ENCODE measurements at regions not wholly inside any gene's neighbourhood (a gene's known extent, or its start where the extent isn't known, plus 50 kb on each side); places are given as distances from the start of the nearest gene placed in this dataset.

DNA sequence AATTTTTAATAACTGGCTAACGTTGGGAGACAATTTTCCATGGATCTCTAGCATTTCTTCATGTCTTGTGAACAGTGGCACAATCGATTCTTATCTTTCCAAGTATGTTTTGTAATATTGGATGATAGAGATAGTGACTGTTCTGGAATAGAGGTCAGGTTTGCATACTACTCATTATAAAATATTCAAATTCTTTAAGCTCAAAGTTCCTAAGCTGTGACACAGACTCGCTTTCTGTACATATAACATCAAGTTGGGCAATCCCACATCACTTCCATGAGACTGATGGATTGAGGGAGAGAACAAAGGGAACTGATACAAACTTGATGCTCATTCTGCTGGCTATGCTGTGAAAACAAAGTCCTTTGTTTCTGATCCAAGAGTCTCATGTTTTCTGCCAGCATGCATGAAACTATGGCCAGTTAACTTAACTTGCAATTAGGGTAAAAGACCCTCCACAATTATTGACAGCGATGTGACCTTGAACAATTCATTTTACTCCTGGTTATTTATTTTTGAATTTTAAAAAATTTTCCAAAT, 392.4 kb downstream of the TTLL7 start:
- intact Hi-C loops (cut with DNase I): no loop called here
- DNase-seq: no peak

DNA sequence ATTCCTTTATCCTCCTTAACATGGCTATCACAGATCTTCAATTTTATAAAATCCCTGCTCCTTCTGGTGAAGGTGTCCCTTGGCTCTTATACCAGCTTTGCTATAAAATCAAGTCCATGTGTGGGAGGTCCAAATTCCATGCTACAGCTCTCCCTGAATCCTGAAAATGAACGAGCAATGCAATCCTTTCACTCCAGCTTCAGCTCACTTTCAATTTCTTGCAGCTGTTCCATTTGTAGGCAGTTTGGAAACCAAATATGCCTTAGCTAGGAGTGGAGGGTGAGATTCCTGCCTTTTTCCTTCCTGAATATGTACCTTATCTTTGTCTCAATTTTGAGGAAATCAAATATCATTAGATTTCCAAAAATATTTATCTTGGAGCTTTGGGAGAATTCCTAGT, 402.6 kb downstream of the TTLL7 start:
- intact Hi-C loops (cut with DNase I): no loop called here
- DNase-seq: no peak

DNA sequence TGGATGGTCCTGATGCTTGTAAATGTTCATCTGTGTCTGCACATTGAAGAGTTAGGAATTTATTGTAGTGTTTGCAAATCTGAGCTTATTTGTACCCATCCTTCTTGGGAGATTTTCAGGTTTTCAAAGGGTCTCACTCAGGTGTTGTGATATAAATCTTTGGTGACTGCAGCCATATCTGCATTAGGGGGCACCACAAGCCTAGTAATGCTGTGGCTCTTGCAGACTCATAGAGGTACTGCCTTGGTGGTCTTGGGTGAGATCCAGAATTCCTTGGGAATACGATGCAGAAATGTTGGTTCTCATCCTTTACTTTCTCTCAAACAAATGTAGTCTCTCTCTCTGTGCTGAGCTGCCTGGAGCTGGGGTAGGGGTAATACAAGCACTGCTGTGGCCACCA, 405.9 kb downstream of the TTLL7 start:
- intact Hi-C loops (cut with DNase I): no loop called here
- DNase-seq: no peak

DNA sequence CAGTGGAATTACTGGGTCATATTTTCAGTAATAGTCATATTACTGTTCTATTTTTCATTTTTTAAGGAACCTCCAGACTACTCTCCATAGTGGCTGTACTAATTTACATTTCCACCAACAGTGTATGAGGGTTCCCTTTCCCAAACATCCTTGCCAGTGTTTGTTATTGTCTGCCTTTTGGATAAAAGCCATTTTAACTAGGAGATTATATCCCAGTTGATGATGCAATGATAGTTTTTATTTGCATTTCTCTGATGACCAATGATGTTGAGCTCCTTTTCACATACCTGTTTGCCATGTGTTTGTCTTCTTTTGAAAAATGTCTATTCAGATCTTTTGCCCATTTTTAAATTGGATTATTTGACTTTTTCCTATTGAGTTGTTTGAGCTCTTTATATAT, 410.8 kb downstream of the TTLL7 start:
- DNase-seq: no peak
- intact Hi-C loops (cut with DNase I): no loop called here

DNA sequence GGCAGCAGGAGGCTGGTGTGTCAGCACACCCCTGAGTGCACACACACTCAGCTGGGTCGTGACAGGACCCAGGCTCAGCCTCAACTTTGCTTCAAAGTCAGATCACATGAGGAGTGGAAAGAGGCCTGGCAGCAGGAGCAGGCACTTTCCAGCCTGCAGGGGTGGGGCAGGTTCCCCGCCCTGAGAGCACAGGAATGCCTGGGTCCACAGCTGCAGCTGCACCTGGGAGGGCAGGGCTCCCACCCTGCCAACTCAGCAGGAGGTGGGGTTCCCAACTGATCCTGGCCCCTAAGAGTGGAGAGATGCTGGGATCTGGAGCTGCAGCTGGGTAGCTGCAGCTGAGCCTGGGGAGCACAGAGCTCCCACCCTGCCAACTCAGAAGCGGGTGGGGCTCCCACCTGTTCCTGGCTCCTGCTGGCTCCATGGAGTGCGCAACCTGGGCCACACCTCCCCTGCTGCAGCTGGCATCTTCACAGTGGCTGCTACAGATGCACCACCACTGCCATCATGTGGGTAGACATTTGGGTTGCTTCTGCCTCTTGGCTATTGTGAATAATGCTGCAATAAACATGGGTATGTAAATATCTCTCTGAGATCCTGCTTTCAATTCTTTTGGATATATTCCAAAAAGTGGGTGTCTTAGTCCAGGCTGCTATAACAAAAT, 415.4 kb downstream of the TTLL7 start:
- peak in 6 of 10 donors; percentile 11 to 79 (median 48) for DNase-seq
- intact Hi-C loops (cut with DNase I): no loop called here

DNA sequence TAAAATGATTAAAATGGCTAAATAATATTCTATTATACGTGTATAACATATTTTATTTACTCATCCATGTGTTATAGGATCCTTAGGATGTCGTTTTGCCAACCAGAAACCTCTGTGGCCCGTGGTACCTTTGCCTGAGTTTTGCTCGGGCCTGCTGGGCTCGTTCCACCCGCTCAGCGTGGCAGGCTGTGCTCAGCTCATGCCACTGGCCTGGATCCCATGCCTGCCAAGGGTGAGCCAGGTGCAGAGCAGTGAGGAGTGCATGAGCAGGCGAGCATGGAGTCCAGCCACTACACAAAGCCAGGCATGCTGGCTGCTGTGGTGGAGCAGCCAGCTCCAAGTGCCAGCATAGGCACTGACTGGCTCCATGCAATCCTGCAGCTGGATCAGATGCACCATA, 417.2 kb downstream of the TTLL7 start:
- intact Hi-C loops (cut with DNase I): no loop called here

DNA sequence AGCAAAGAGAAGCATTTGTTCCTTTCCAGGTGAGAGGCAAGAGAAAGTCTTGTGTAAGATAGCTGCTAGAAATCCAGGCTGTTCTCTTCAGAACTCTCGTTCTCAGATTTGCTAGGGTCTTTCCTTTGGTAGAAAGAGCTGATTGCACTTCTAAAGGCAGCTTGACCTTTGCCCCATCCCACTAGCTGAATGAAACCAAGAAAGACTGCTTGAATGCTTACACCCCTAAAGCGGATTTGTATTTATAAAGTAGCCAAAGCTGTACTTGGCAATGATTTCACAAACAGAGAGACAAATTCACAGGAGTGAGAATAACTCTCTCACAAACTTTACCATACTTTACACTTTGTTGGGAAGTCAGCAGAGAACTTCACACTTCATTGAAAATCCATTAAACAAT, 424.1 kb downstream of the TTLL7 start:
- DNase-seq: no peak
- intact Hi-C loops (cut with DNase I): no loop called here

More for the DNA sequence above, 417.2 kb downstream of the TTLL7 start:
- DNase-seq: peak in 1 of 10 donors; percentile 75

DNA sequence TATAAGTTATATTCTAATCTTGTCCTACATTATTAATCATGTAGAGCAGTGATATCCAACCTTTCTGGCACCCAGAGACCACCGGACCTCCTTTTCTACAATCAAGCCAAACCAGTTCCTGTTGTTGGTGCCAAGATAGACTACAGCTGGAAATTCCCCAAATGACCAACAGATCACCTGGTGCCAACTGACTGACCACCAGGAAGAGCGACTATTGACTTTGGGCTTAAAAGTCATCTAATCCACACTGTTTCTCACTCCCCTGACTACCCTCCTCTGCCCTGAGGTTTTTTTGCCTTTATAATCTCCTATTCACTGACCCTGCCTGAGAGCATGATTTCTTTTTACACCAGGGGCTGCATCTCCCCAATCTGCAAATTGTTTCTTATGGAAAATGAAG, 425.2 kb downstream of the TTLL7 start:
- intact Hi-C loops (cut with DNase I): no loop called here

DNA sequence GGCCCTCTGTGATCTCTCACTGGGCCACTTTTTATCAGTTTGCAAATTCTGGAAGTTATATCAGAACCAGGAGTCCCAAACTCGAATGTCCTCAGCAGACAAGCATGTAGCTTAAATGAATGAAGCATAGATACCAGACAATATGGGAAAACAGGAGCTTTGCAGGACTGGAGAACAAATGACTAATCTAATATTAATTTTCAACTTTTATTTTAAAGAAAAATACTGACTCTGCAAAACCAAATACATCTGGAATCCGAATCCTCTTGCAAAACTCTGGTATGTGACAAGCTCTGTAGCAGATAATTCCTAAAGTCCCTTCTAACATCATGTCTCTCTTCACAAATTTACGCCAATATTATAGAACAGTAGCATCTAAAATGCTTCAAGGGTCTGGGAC, 427.4 kb downstream of the TTLL7 start:
- DNase-seq: no peak
- intact Hi-C loops (cut with DNase I): no loop called here

More for the DNA sequence above, 425.2 kb downstream of the TTLL7 start:
- no peak for DNase-seq

DNA sequence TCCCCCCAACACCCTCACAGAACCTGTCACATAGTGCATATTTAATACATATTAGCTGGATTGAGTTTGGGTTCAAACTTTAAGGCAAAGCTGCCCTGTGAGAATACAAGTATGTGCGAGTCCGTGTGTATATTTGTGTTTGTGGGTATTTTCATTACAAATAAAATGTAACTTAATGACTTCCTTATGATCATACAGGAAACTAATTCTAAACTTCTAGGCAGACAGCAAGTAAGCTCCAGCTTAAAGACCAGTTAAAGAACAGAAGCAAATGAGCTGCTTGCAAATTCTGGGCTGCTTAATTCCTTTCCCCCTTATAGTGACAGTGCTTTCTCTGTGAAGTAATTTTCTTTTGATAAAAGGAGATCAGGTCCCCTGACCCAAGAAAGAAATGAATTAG, 437.6 kb downstream of the TTLL7 start:
- no peak for DNase-seq

DNA sequence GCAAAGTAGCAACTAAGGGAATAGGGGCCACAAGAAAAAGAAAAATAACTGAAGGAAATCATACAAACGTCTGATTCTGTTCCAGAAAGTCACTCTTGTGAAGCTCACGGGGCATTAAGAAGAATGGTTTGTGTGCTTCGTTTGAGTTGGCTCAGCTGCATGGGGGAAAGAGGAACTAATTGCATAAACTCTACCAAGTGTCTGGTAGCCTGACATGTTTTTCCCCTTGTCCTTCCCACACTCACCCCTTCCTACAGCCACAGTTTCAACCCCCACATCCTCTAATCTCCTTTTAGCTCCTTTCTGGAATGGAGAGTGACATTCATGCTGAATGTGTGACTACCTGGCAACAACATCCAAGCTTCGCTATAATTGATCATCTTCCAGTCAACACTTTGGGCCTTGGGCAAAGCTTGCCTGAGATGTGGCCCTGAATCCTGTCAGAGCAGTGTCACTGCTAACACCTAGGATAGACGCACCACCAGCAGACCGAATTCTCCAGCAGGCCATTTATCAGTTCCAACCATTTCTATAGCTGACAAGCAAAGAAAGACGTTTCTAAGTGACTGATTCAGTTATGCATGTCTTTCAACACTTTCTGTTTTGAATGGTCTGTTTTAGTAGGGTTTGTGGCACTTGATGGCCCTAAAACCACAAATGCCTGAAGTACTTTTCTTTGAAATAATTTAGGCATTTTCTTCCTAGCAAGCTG, 439.6 kb downstream of the TTLL7 start:
- intact Hi-C loops (cut with DNase I): no loop called here

More for the DNA sequence above, 437.6 kb downstream of the TTLL7 start:
- intact Hi-C loops (cut with DNase I): no loop called here

DNA sequence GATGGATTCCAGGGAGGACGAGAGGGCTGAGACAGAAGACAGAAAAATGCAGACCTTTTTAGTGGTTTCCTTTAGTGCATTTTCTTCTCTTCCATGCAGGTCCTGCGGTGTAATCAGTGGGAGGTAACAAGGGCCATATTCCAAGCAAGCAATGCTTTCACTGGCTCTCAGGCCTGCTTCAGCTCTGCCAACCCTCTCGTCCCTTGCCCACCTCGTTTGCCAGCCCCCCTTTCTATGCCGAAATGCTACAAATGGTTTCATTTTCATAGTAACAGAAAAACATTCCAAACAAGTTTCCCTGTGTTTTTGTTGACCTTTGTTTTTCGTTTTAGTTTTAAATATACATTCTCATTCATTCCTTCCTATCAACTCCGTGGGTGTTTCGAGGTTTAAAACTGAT, 443.1 kb downstream of the TTLL7 start:
- intact Hi-C loops (cut with DNase I): no loop called here
- DNase-seq: no peak

More for the DNA sequence above, 439.6 kb downstream of the TTLL7 start:
- DNase-seq: no peak

DNA sequence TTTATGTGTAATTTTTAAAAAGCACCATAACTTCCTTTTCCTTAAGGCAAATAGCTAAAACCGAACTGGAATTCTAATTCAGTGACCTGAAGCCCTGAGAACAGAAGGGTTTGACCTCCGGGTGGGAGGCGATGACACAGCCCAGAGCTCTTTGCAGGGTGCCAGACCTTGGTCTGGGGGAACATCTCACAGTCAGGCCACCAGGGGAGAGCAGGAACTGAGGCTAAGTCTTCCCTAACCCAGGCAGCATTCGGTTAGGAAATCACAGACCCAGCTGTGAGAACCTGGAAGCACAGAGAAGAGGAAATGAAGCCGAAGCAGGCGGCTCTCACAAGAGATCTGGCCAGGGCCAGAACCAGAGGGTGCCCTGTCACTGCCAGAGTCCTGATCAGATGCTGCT, 444.8 kb downstream of the TTLL7 start:
- peak in 1 of 10 donors; percentile 47 for DNase-seq
- intact Hi-C loops (cut with DNase I): no loop called here

DNA sequence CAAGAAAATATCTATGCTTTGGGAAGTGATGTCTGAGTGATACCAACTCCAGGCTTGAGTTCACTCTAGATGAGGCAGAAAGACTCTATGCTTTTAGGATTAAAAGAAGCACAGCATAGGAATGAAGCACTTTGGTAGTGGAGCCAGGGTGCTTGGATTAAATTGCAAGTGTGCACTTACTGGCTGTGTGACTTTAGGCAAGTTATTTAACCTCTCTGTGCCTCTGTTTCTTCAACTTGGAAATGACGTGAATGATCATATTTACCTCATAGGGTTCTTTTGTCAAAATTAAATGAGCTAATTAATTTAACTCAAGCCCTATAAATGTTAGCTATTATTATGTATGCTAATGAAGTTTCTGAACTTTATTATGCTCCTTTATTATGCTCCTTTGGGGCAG, 446.1 kb downstream of the TTLL7 start:
- DNase-seq: no peak
- intact Hi-C loops (cut with DNase I): no loop called here

DNA sequence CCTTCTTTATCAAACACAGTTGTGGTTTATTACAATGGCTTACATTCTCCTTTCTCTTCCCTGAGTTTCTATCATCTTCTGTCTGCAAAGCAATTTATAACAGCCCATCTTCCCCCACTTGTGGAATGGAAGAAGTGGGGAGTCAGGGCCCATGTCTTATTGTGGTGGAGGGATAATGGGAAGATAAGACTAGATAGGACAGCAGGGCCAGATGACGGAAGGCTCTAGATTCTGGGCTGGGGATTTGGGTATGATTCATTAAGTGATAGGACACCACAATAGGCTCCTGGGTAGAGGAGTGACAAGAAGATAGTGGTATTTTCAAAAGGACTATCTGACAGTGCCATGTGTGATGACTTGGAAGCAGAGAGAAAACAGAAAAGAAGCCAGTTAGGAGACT, 450.6 kb downstream of the TTLL7 start:
- intact Hi-C loops (cut with DNase I): no loop called here
- DNase-seq: no peak

DNA sequence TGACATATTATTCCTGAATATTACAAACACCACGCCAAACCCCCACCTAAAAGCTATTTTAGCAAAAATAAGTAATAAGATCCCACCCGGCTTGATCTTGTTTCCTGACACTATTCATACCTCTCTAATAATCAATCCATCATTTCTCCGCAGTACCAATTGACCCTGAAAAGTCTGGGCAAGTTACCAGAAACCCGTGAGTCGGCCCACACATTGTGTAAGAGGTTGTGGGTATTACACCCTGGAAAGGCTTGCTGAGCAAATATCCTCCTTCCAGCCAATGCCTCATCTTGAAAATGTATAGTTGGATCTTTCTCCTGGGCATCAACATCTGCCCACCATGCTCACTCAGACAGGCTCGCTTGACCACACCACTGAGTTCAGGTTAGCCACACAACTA, 451.0 kb downstream of the TTLL7 start:
- no peak for DNase-seq
- intact Hi-C loops (cut with DNase I): no loop called here

DNA sequence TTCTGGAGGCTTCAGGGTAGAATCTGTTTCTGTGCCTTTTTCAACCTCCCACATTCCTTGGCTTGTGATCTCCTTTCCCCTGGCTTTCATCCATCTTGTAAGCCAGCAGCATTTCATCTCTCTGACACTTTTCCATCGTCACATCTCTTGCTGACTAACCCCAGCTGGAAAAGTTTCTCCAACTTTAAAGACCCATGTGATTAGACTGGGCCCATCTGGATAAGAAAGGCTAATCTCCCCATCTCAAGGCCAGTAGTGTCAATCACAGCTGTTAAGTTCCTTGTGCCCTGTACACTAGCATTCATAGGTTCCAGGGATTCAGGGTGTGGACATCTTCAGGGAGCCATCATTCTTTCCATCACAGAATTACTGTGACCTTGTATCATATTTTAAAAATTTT, 452.1 kb downstream of the TTLL7 start:
- intact Hi-C loops (cut with DNase I): no loop called here

DNA sequence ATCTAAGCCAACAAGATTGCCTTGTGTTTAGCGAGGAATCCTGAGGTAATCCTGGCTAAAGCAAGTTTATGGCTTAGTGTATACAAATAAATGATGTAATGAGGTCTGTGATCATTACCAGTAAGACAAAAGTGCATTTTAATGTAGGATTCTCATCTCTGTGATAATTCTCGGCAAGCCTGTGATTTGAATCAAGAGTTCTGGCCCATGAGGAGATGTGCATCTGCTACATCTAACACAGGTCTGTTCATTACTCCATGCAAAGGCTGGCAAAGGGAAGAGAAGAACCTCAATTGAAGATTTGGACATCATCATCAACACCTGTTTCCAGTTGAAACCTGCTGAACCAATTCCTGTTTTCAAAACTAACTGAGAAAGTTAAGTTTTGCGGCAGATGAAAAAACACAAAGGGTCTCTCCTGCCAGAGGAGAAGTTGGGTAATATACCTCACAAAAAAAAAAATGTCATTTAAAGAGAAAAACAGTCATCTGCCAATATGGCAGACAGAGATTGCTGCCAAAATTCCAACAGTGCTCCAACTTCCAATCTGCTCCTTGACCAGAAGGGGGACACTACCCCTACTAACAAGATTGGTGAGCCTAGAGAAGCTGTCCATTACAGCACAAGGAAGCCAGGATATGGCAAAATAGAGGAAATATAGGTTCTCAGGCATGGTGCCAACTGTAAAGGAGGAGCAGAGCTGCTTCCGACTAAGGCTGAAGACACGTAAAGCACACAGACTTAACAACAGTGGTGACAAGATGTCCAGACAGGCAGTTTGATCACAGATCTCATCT, 453.7 kb downstream of the TTLL7 start:
- no peak for DNase-seq
- intact Hi-C loops (cut with DNase I): no loop called here

More for the DNA sequence above, 452.1 kb downstream of the TTLL7 start:
- DNase-seq: no peak

DNA sequence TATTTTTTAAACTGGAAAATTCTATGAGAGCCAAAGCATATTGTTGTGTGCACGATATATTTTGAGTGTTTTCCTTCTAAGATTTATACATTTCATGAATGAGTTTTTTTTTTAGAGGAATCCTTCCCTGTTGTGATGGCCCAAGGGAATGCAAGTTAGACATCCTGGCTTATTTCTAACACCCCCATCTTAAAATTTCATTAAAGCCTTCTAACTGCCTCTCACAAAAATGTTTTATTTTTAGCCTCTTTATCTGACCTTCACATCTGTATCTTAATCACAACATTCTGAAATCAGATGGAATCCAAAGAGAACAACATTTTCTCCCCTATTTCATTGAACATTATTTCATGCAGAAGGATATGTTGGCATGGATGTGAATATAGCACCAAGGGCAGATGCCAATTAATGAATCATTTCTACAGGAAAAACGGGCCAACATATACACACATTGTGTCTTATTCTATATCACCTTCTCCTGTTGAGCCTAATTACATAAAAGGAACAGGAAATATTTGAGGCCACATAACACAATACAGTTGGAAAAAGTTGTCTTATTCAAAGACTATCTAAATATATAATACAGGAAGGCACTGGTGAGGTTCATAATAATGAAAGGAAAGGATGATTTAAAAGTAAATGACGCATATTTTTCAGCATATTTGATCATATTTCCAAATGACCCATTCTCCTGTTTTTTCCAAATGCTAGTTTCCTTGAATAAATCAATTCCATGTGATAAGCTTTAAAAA, 455.5 kb downstream of the TTLL7 start:
- intact Hi-C loops (cut with DNase I): no loop called here
- no peak for DNase-seq

DNA sequence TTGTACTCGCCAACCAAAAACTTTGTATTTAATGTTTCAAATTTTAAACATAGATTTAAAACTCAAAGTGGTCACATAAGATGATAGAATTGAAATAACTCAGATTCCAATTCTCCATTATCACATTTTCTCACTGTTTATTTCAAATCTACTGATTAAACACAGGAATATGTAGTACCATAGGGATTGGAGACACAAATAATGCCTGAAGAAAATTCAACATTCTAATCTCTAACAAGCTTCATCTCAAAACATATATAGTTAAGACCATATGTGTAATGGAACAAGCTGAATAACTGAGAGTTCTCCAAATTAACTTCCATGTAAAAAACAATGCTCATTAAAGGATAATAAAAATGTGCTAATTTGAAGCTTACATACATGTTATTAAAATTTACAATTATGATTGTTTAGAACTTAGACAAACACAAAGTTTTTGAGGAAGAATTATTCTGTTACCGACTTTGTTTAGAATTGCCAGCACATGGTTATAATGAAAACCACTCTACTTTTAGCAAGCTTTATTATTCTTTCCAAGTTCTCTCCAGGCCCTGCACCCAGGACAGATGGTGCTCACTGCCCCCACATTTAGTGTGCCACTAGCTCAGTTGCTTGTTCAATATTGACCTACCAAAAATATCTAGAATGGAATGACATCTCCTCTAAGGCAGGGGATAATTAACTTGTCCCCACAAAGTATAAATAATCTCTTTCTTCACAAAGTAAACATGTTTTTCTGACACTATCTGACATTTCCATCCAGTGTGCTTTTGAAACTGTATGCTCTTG, 467.2 kb downstream of the TTLL7 start:
- intact Hi-C loops (cut with DNase I): no loop called here
- peak in 3 of 10 donors; percentile 8 to 73 (median 58) for DNase-seq

Measured in posterior cingulate gyrus (tissue), 11 donors.